ENCODE measurements at regions not wholly inside any gene's neighbourhood (a gene's known extent, or its start where the extent isn't known, plus 50 kb on each side); places are given as distances from the start of the nearest gene placed in this dataset.

GRCh38 chr2:80894486-80894885 lies 589.9 kb upstream of the LRRTM1 start:
- no peak for TF ChIP-seq CTCF (IDR thresholded peaks at IDR 0.05; ENCODE audit: low read depth, low read length)
- in situ Hi-C loops (cut with HindIII; ENCODE audit: low sequenced_read_pairs), result no loop called here
- no peak for DNase-seq (ENCODE audit: low read depth, low spot score)
- H3K4me3 ChIP-seq (ENCODE audit: low read depth, low read length), result no peak overlapping the region

- in situ Hi-C loops (cut with HindIII; ENCODE audit: low sequenced_read_pairs), result no loop called here
- H3K4me3 ChIP-seq (ENCODE audit: low read depth, low read length), result no peak overlapping the region
- no peak for TF ChIP-seq CTCF (IDR thresholded peaks at IDR 0.05; ENCODE audit: low read depth, low read length)
- no peak for DNase-seq (ENCODE audit: low read depth, low spot score)
These were observed 589.2 kb upstream of the LRRTM1 start for GRCh38 chr2:80893711-80894110.

GRCh38 chr2:80889009-80889408 lies 584.5 kb upstream of the LRRTM1 start:
- DNase-seq (ENCODE audit: low read depth, low spot score), result no peak
- no peak overlapping the region for H3K4me3 ChIP-seq (ENCODE audit: low read depth, low read length)
- in situ Hi-C loops (cut with HindIII; ENCODE audit: low sequenced_read_pairs), result no loop called here
- TF ChIP-seq CTCF (IDR thresholded peaks at IDR 0.05; ENCODE audit: low read depth, low read length), result no peak

- no peak overlapping the region for H3K4me3 ChIP-seq (ENCODE audit: low read depth, low read length)
- no peak for DNase-seq (ENCODE audit: low read depth, low spot score)
- in situ Hi-C loops (cut with HindIII; ENCODE audit: low sequenced_read_pairs), result no loop called here
- TF ChIP-seq CTCF (IDR thresholded peaks at IDR 0.05; ENCODE audit: low read depth, low read length), result no peak
These were observed 583.4 kb upstream of the LRRTM1 start for GRCh38 chr2:80887841-80888378.

GRCh38 chr2:80874374-80874773 lies 569.8 kb upstream of the LRRTM1 start:
- H3K4me3 ChIP-seq (ENCODE audit: low read depth, low read length), result no peak overlapping the region
- in situ Hi-C loops (cut with HindIII; ENCODE audit: low sequenced_read_pairs), result no loop called here
- no peak for DNase-seq (ENCODE audit: low read depth, low spot score)
- TF ChIP-seq CTCF (IDR thresholded peaks at IDR 0.05; ENCODE audit: low read depth, low read length), result no peak

GRCh38 chr2:80869858-80870438 lies 565.4 kb upstream of the LRRTM1 start:
- H3K4me3 ChIP-seq (ENCODE audit: low read depth, low read length), result no peak overlapping the region
- in situ Hi-C loops (cut with HindIII; ENCODE audit: low sequenced_read_pairs), result no loop called here
- no peak for DNase-seq (ENCODE audit: low read depth, low spot score)
- no peak for TF ChIP-seq CTCF (IDR thresholded peaks at IDR 0.05; ENCODE audit: low read depth, low read length)

Data from astrocyte of the spinal cord (primary cell).